ENCODE measurements at regions not wholly inside any gene's neighbourhood (a gene's known extent, or its start where the extent isn't known, plus 50 kb on each side); places are given as distances from the start of the nearest gene placed in this dataset.

- no peak for TF ChIP-seq CTCF (IDR thresholded peaks at IDR 0.05; ENCODE audit: low read depth, low read length, poor library complexity, severe bottlenecking)
- TF ChIP-seq EZH2phosphoT487 (IDR thresholded peaks at IDR 0.05; ENCODE audit: borderline replicate concordance, low read length): no peak
Measured at GRCh38 chr18:46293742-46294181, 189.6 kb downstream of the HAUS1 start.

All from DOHH2 (cell line).